H9 (cell line): ENCODE measurements at regions not wholly inside any gene's neighbourhood (a gene's known extent, or its start where the extent isn't known, plus 50 kb on each side); places are given as distances from the start of the nearest gene placed in this dataset.

Source experiments
- DNase-seq: peaks from one replicate; pipeline ENCODE4 v3.0.0-alpha.2; 2017
- H2AFZ ChIP-seq: one replicate; pipeline ENCODE4 v1.6.1; 2013; ENCODE audit warnings: mild to moderate bottlenecking, low read length, control low read depth, moderate library complexity
- H2AK5ac ChIP-seq: 2 replicates; pipeline ENCODE4 v1.6.1; 2013; ENCODE audit warnings: low read length, control low read depth, mixed read lengths; ENCODE audit not compliant: insufficient read length
- H2BK120ac ChIP-seq: one replicate; pipeline ENCODE4 v1.6.1; 2013; ENCODE audit warnings: low read depth, mild to moderate bottlenecking, low read length, control low read depth, inconsistent platforms; ENCODE audit not compliant: poor library complexity, severe bottlenecking
- H2BK12ac ChIP-seq: 2 replicates; pipeline ENCODE4 v1.6.1; 2013; ENCODE audit warnings: low read length, control low read depth, mixed read lengths, low read depth; ENCODE audit not compliant: insufficient read length
- H2BK15ac ChIP-seq: 2 replicates; pipeline ENCODE4 v1.6.1; 2013; ENCODE audit warnings: low read depth, low read length, control low read depth
- H2BK20ac ChIP-seq: one replicate; pipeline ENCODE4 v1.6.1; 2013; ENCODE audit warnings: low read depth, mild to moderate bottlenecking, low read length, control low read depth, inconsistent platforms; ENCODE audit not compliant: poor library complexity, severe bottlenecking
- H2BK5ac ChIP-seq: 2 replicates; pipeline ENCODE4 v1.6.1; 2013; ENCODE audit warnings: low read length, control low read depth, mixed read lengths; ENCODE audit not compliant: insufficient read length
- H3K14ac ChIP-seq: 2 replicates; pipeline ENCODE4 v1.6.1; 2013; ENCODE audit warnings: low read length, control low read depth; ENCODE audit not compliant: insufficient read depth
- H3K18ac ChIP-seq: 2 replicates; pipeline ENCODE4 v1.6.1; 2013; ENCODE audit warnings: low read depth, mild to moderate bottlenecking, mixed read lengths, low read length, control low read depth; ENCODE audit not compliant: insufficient read length
- H3K23ac ChIP-seq: 2 replicates; pipeline ENCODE4 v1.6.1; 2013; ENCODE audit warnings: low read length, control low read depth, mixed read lengths, low read depth; ENCODE audit not compliant: insufficient read length
- H3K23me2 ChIP-seq: 2 replicates; pipeline ENCODE4 v1.6.1; 2013; ENCODE audit warnings: low read depth, mild to moderate bottlenecking, mixed read lengths, low read length, control low read depth; ENCODE audit not compliant: insufficient read length, poor library complexity, severe bottlenecking
- H3K27ac ChIP-seq: 2 replicates; pipeline ENCODE4 v1.5.1; 2013; ENCODE audit warnings: low read length, control low read depth, mixed read lengths, low read depth; ENCODE audit not compliant: insufficient read length
- H3K27me3 ChIP-seq: 2 replicates; pipeline ENCODE4 v1.6.1; 2013; ENCODE audit warnings: low read length, control low read depth, inconsistent platforms; ENCODE audit not compliant: insufficient read depth
- H3K4ac ChIP-seq: 2 replicates; pipeline ENCODE4 v1.6.1; 2013; ENCODE audit warnings: low read depth, mild to moderate bottlenecking, control low read depth, inconsistent platforms, low read length, moderate library complexity
- H3K4me1 ChIP-seq: 2 replicates; pipeline ENCODE4 v1.6.1; 2013; ENCODE audit warnings: low read length, control low read depth, inconsistent platforms; ENCODE audit not compliant: insufficient read depth
- H3K4me2 ChIP-seq: 2 replicates; pipeline ENCODE4 v1.6.1; 2013; ENCODE audit warnings: low read length, control low read depth, mixed read lengths; ENCODE audit not compliant: insufficient read length, insufficient read depth
- H3K56ac ChIP-seq: 2 replicates; pipeline ENCODE4 v1.6.1; 2013; ENCODE audit warnings: low read depth, mild to moderate bottlenecking, mixed read lengths, low read length, control low read depth; ENCODE audit not compliant: insufficient read length
- H3K79me1 ChIP-seq: 2 replicates; pipeline ENCODE4 v1.6.1; 2013; ENCODE audit warnings: low read depth, mild to moderate bottlenecking, moderate library complexity, low read length, control low read depth, inconsistent platforms; ENCODE audit not compliant: insufficient read depth, poor library complexity, severe bottlenecking
- H3K79me2 ChIP-seq: 2 replicates; pipeline ENCODE4 v1.6.1; 2013; ENCODE audit warnings: low read length, control low read depth, inconsistent platforms; ENCODE audit not compliant: insufficient read depth
- H3K9ac ChIP-seq: 2 replicates; pipeline ENCODE4 v1.6.1; 2013; ENCODE audit warnings: low read length, control low read depth, mixed read lengths; ENCODE audit not compliant: insufficient read length; ENCODE audit errors: extremely low read depth
- H3K9me3 ChIP-seq: one replicate; pipeline ENCODE4 v1.6.1; 2013; ENCODE audit warnings: low read depth, low read length, inconsistent platforms; ENCODE audit not compliant: control insufficient read depth
- H3T11ph ChIP-seq: one replicate; pipeline ENCODE4 v1.6.1; 2013; ENCODE audit warnings: mild to moderate bottlenecking, low read length, control low read depth, inconsistent platforms
- H4K20me1 ChIP-seq: one replicate; pipeline ENCODE4 v1.6.1; 2013; ENCODE audit not compliant: control insufficient read depth, insufficient read length, insufficient read depth
- H4K5ac ChIP-seq: 2 replicates; pipeline ENCODE4 v1.6.1; 2013; ENCODE audit warnings: low read depth, mild to moderate bottlenecking, mixed read lengths, low read length, control low read depth; ENCODE audit not compliant: insufficient read length
- H4K8ac ChIP-seq: replicated peaks from 2 replicates; pipeline ENCODE4 v1.6.1; 2013; ENCODE audit warnings: low read length, control low read depth, mixed read lengths, low read depth; ENCODE audit not compliant: insufficient read length
- H4K91ac ChIP-seq: 2 replicates; pipeline ENCODE4 v1.6.1; 2013; ENCODE audit warnings: low read depth, mild to moderate bottlenecking, moderate library complexity, mixed read lengths, low read length, control low read depth; ENCODE audit not compliant: insufficient read length
- H3K27ac Mint-ChIP-seq, 3 experiments: 2 replicates in 2 of 3; 3 replicates in 1 of 3; pipeline ENCODE4 v1.8.0; 2020 to 2021; ENCODE audit warnings: mixed read lengths in 3 of 3, mild to moderate bottlenecking in 1 of 3, moderate library complexity in 1 of 3
- H3K27me3 Mint-ChIP-seq: 2 replicates; pipeline ENCODE4 v1.8.0; 2021; ENCODE audit warnings: low read depth, mild to moderate bottlenecking, moderate library complexity, mixed read lengths
- H3K36me3 Mint-ChIP-seq, 3 experiments: 2 replicates in 2 of 3; 3 replicates in 1 of 3; pipeline ENCODE4 v1.8.0; 2020 to 2021; ENCODE audit warnings: low read depth in 3 of 3, mixed read lengths in 3 of 3; ENCODE audit not compliant: insufficient read depth in 1 of 3
- H3K4me1 Mint-ChIP-seq, 2 experiments: 2 replicates each; pipeline ENCODE4 v1.8.0; 2020; ENCODE audit warnings: mixed read lengths in 2 of 2
- H3K4me3 Mint-ChIP-seq, 2 experiments: 2 replicates in 1 of 2; 3 replicates in 1 of 2; pipeline ENCODE4 v1.8.0; 2020 to 2021; ENCODE audit warnings: mild to moderate bottlenecking in 2 of 2, mixed read lengths in 2 of 2, moderate library complexity in 1 of 2
- H3K9me3 Mint-ChIP-seq, 2 experiments: 2 replicates in 1 of 2; 3 replicates in 1 of 2; pipeline ENCODE4 v1.8.0; 2020; ENCODE audit warnings: mild to moderate bottlenecking in 2 of 2, mixed read lengths in 2 of 2, moderate library complexity in 1 of 2
- CTCF ChIP-seq: fragments of 200-600 bp; sonication (generic); conservative IDR thresholded peaks from 3 replicates; pipeline ENCODE4 v1.8.0; 2021; ENCODE audit warnings: antibody characterized with exemption, mild to moderate bottlenecking
- WGBS: extraction: QIAGEN DNeasy Blood & Tissue Kit; methylation state at CpG from one replicate; pipeline ENCODE4 v1.1.7; 2013; ENCODE audit warnings: missing lambda C conversion rate, low lambda C conversion rate, mixed read lengths; ENCODE audit not compliant: insufficient read length; ENCODE audit errors: extremely low coverage; 5-methylcytosine and 5-hydroxymethylcytosine counted together

GRCh38 chr2:163953390-163953907, 217.6 kb upstream of the FIGN start:
- H3K4me2 ChIP-seq: no peak overlapping the region
- no peaks in the 10 kb centered on the region for H3K23me2 ChIP-seq
- H2BK12ac ChIP-seq: no peak overlapping the region
- H2BK20ac ChIP-seq: no peak overlapping the region
- H3K9me3 ChIP-seq: no peaks in the 10 kb centered on the region
- no peak overlapping the region for H3K27ac ChIP-seq
- DNase-seq: no peak
- Mint-ChIP-seq H3K4me1 (no peaks in the 10 kb centered on the region), H3K36me3 (no peaks in the 10 kb centered on the region; a peak in 1 of 7 replicates), H3K27ac (no peak overlapping the region), H3K4me3 (no peak overlapping the region), H3K27me3 (no peaks in the 10 kb centered on the region), H3K9me3 (peaks cover 0 to 3% of the 10 kb centered on the region in 2 experiments; a peak in 3 of 5 replicates)
- no peak overlapping the region for H3K18ac ChIP-seq
- H3K9ac ChIP-seq: no peak overlapping the region
- no peaks in the 10 kb centered on the region for H4K20me1 ChIP-seq
- no peak overlapping the region for H2AFZ ChIP-seq
- no peak overlapping the region for H2BK15ac ChIP-seq
- no peak overlapping the region for H3K4ac ChIP-seq
- H3K4me1 ChIP-seq: no peaks in the 10 kb centered on the region
- H4K8ac ChIP-seq: no peak overlapping the region
- H3K14ac ChIP-seq: no peak overlapping the region
- no peak overlapping the region for H2AK5ac ChIP-seq
- H3T11ph ChIP-seq: no peak overlapping the region
- no peak overlapping the region for H2BK5ac ChIP-seq
- no peaks in the 10 kb centered on the region for H3K27me3 ChIP-seq
- no peak overlapping the region for H2BK120ac ChIP-seq
- H3K79me2 ChIP-seq: no peaks in the 10 kb centered on the region
- H3K23ac ChIP-seq: no peak overlapping the region
- H3K79me1 ChIP-seq: no peaks in the 10 kb centered on the region
- H4K5ac ChIP-seq: no peak overlapping the region
- no peak overlapping the region for H4K91ac ChIP-seq
- TF ChIP-seq CTCF: no peak
- WGBS: no CpG with 5 or more reads among the region's 5 CpGs
- H3K56ac ChIP-seq: no peak overlapping the region
